ENCODE measurements at regions not wholly inside any gene's neighbourhood (a gene's known extent, or its start where the extent isn't known, plus 50 kb on each side); places are given as distances from the start of the nearest gene placed in this dataset.
"Not testable (repeated sequence)": the region's sequence is repeated elsewhere in the genome, so short reads cannot be mapped to it uniquely, and the experiment has no call there.

GRCh38 chr10:121138918-121139317 lies 287.8 kb downstream of the WDR11 start:
- Mint-ChIP-seq H3K27me3 (ENCODE audit: low read depth) (peaks cover 10% of the 10 kb centered on the region), H3K9me3 (ENCODE audit: low read depth) (peaks cover 4% of the 10 kb centered on the region), H3K4me1 (ENCODE audit: low read depth) (peaks cover 7% of the 10 kb centered on the region), H3K4me3 (ENCODE audit: unreplicated experiment) (no peak overlapping the region), H3K27ac (ENCODE audit: unreplicated experiment) (no peak overlapping the region), H3K36me3 (ENCODE audit: low read depth) (no peaks in the 10 kb centered on the region)
- no peak for DNase-seq (ENCODE audit: low spot score)
- no peak for TF ChIP-seq CTCF (IDR thresholded peaks at IDR 0.05)

- H3K4me1 Mint-ChIP-seq (ENCODE audit: low read depth); H3K27ac Mint-ChIP-seq (ENCODE audit: unreplicated experiment); H3K36me3 Mint-ChIP-seq (ENCODE audit: low read depth); DNase-seq (ENCODE audit: low spot score); H3K4me3 Mint-ChIP-seq (ENCODE audit: unreplicated experiment): not testable (repeated sequence)
- Mint-ChIP-seq H3K9me3 (ENCODE audit: low read depth) (peaks cover 33% of the 10 kb centered on the region), H3K27me3 (ENCODE audit: low read depth) (peaks cover 13% of the 10 kb centered on the region)
These were observed 294.7 kb downstream of the WDR11 start for GRCh38 chr10:121145802-121146395.

- no peak for DNase-seq (ENCODE audit: low spot score)
- peaks cover 12% of the 10 kb centered on the region for H3K27me3 Mint-ChIP-seq (ENCODE audit: low read depth)
- no peak overlapping the region for H3K4me3 Mint-ChIP-seq (ENCODE audit: unreplicated experiment)
- TF ChIP-seq CTCF (IDR thresholded peaks at IDR 0.05), result no peak
- H3K9me3 Mint-ChIP-seq (ENCODE audit: low read depth), result peaks cover 38% of the 10 kb centered on the region
- H3K4me1 Mint-ChIP-seq (ENCODE audit: low read depth), result no peaks in the 10 kb centered on the region
- no peak overlapping the region for H3K27ac Mint-ChIP-seq (ENCODE audit: unreplicated experiment)
- H3K36me3 Mint-ChIP-seq (ENCODE audit: low read depth), result peaks cover 13% of the 10 kb centered on the region
These were observed 297.8 kb downstream of the WDR11 start for GRCh38 chr10:121148921-121149320.

- Mint-ChIP-seq H3K36me3 (ENCODE audit: low read depth) (peaks cover 3% of the 10 kb centered on the region), H3K4me3 (ENCODE audit: unreplicated experiment) (no peak overlapping the region), H3K9me3 (ENCODE audit: low read depth) (peaks cover 13% of the 10 kb centered on the region), H3K27me3 (ENCODE audit: low read depth) (peaks cover 9% of the 10 kb centered on the region), H3K4me1 (ENCODE audit: low read depth) (peaks cover 11% of the 10 kb centered on the region), H3K27ac (ENCODE audit: unreplicated experiment) (no peak overlapping the region)
- no peak for DNase-seq (ENCODE audit: low spot score)
- no peak for TF ChIP-seq CTCF (IDR thresholded peaks at IDR 0.05)
These were observed 300.9 kb downstream of the WDR11 start for GRCh38 chr10:121152033-121152432.

- DNase-seq (ENCODE audit: low spot score), result no peak
- Mint-ChIP-seq H3K4me3 (ENCODE audit: unreplicated experiment) (no peak overlapping the region), H3K27ac (ENCODE audit: unreplicated experiment) (no peak overlapping the region), H3K36me3 (ENCODE audit: low read depth) (peaks cover 3% of the 10 kb centered on the region), H3K9me3 (ENCODE audit: low read depth) (peaks cover 14% of the 10 kb centered on the region), H3K4me1 (ENCODE audit: low read depth) (peaks cover 11% of the 10 kb centered on the region), H3K27me3 (ENCODE audit: low read depth) (peaks cover 9% of the 10 kb centered on the region)
- TF ChIP-seq CTCF (IDR thresholded peaks at IDR 0.05), result no peak
These were observed 301.8 kb downstream of the WDR11 start for GRCh38 chr10:121152935-121153334.

- TF ChIP-seq CTCF (IDR thresholded peaks at IDR 0.05), result no peak
- peaks cover 11% of the 10 kb centered on the region for H3K4me1 Mint-ChIP-seq (ENCODE audit: low read depth)
- peaks cover 14% of the 10 kb centered on the region for H3K9me3 Mint-ChIP-seq (ENCODE audit: low read depth)
- DNase-seq (ENCODE audit: low spot score), result no peak
- H3K4me3 Mint-ChIP-seq (ENCODE audit: unreplicated experiment), result no peak overlapping the region
- H3K36me3 Mint-ChIP-seq (ENCODE audit: low read depth), result peaks cover 3% of the 10 kb centered on the region
- peaks cover 6% of the 10 kb centered on the region for H3K27me3 Mint-ChIP-seq (ENCODE audit: low read depth)
- H3K27ac Mint-ChIP-seq (ENCODE audit: unreplicated experiment), result no peak overlapping the region
These were observed 303.1 kb downstream of the WDR11 start for GRCh38 chr10:121154310-121154709.

Data from chondrocyte (in vitro differentiated cells).